Thymus (tissue), 11 donors: ENCODE measurements at regions not wholly inside any gene's neighbourhood (a gene's known extent, or its start where the extent isn't known, plus 50 kb on each side); places are given as distances from the start of the nearest gene placed in this dataset.

ENCODE experiments used
- DNase-seq, 9 donors: peaks; one replicate each; pipeline ENCODE4 v3.0.0-alpha.2; 2013; ENCODE audit warnings: low spot score in 9 of 9, low read depth in 6 of 9, missing footprints in 1 of 9
- H3K27ac ChIP-seq, 2 donors: one replicate each; pipeline ENCODE4 v1.5.1; 2013; ENCODE audit warnings: control low read depth in 1 of 2, low read depth in 1 of 2, low read length in 1 of 2, mild to moderate bottlenecking in 1 of 2, moderate library complexity in 1 of 2
- H3K27me3 ChIP-seq, 2 donors: one replicate each; pipeline ENCODE4 v1.5.1; 2013; ENCODE audit warnings: low read length in 1 of 2; ENCODE audit not compliant: control insufficient read depth in 2 of 2, insufficient read depth in 1 of 2
- H3K36me3 ChIP-seq, 2 donors: one replicate each; pipeline ENCODE4 v1.5.1; 2013; ENCODE audit warnings: low read length in 1 of 2, mild to moderate bottlenecking in 1 of 2, moderate library complexity in 1 of 2; ENCODE audit not compliant: control insufficient read depth in 2 of 2, insufficient read depth in 2 of 2
- H3K4me1 ChIP-seq, 2 donors: one replicate each; pipeline ENCODE4 v1.5.1; 2013; ENCODE audit warnings: low read length in 2 of 2; ENCODE audit not compliant: control insufficient read depth in 2 of 2, insufficient read depth in 2 of 2
- H3K4me3 ChIP-seq, 2 donors: one replicate each; pipeline ENCODE4 v1.5.1; 2013; ENCODE audit warnings: low read length in 2 of 2, control low read depth in 1 of 2, mild to moderate bottlenecking in 1 of 2
- H3K9me3 ChIP-seq, 2 donors: one replicate each; pipeline ENCODE4 v1.5.1; 2013; ENCODE audit warnings: low read length in 1 of 2, mild to moderate bottlenecking in 1 of 2; ENCODE audit not compliant: control insufficient read depth in 2 of 2, insufficient read depth in 1 of 2
- WGBS: extraction: QIAGEN DNeasy Blood & Tissue Kit; methylation state at CpG from one replicate; pipeline ENCODE4 v1.1.7; 2013; 5-methylcytosine and 5-hydroxymethylcytosine counted together
- donor health status: healthy.

DNA sequence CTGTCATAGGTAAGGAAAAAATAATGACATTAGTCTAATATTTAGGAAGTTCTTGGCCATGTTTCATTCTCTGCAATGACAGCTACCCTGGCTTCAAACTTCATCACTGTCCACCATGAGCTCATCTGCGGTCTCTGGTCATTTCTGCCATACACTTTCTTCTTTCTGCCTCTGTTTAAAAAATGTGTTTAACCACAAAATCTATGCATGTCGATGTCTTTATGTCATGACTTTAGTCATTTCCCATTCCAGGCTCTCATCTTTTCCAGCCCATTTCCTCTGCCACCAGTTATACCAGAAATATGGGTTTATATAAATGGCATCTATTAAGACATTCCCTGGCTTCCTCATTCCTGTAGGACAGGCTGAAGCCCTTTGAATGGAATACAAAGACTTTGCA is 68.5 kb upstream of the DUSP10 start:
- Histone ChIP-seq H3K4me1 (peaks cover 3 to 9% of the 10 kb centered on the region in 2 donors), H3K4me3 (no peak overlapping the region), H3K27me3 (no peaks in the 10 kb centered on the region), H3K27ac (no peak overlapping the region), H3K36me3 (no peaks in the 10 kb centered on the region), H3K9me3 (no peaks in the 10 kb centered on the region)
- no peak for DNase-seq
- 86% methylated on average over 2 of the region's 2 CpGs for WGBS

DNA sequence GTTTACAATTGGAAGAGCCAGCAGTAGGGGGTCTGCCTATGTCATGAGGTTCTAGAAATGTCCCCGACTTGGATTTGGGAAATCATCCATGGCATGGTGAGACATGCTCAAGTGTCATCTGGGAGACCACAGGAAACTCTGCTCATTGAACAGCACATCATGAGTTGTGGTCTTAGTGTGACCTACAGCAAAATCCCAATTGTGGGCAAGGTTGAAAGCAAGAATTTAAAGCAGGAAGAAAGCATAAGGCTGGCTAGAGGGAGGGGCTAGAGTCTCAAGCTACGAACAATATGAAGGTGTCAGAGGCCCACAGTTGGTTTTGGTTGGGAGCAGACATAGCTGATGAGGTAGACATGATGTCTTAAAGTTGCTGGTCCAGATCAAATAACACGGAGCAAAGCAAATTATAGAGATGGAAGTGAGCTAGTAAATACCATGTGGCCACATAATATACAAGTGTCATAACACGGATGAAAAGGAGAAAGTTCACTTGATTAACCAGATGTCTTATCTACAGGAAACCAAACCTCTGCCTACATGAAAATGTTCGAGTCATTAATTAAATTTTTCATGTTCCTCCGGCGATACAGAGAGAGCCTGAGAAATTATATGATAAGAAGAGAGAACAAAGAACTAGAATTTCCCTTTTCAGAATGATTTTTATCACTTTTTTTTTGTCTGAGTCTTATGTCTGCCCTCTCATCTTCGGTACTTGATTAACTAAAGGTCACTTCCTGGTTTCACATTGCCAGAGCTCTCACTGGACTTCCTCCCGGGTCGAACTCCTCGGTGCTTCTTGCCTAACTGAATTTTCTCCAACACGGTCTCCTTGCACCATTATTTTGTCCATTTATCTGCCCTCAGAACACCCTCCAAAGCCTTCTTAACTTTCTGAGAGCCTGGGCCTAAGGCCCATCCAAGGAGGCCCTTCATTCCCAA is 67.5 kb upstream of the DUSP10 start:
- Histone ChIP-seq H3K9me3 (no peaks in the 10 kb centered on the region), H3K4me1 (peaks cover 3 to 9% of the 10 kb centered on the region in 2 donors), H3K27me3 (no peaks in the 10 kb centered on the region), H3K4me3 (no peak overlapping the region), H3K36me3 (no peaks in the 10 kb centered on the region), H3K27ac (no peak overlapping the region)
- DNase-seq = no peak
- WGBS = 23% methylated on average over 12 of the region's 12 CpGs

DNA sequence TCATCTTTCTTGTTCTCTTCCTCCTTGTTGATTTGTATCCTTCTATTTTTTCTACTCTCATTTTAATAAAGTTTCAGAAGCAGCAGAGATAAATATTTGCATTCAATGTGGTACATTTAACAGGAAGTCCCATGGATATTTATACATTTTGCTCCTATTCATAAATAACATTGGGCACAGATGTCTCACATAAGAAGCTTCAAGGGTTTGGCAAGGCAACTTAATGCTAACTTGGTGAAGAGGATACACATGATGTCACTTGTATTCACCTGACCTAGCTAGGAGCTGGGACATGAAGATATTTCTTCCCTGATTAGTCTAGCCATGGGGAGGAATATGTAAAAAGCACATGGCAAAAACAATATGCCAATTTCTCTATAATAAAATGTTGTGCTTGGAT is 65.1 kb upstream of the DUSP10 start:
- no peaks in the 10 kb centered on the region for H3K36me3 ChIP-seq
- H3K4me3 ChIP-seq = no peak overlapping the region
- DNase-seq = no peak
- H3K27me3 ChIP-seq = no peaks in the 10 kb centered on the region
- peaks cover 3 to 9% of the 10 kb centered on the region in 2 donors for H3K4me1 ChIP-seq
- H3K27ac ChIP-seq = no peak overlapping the region
- H3K9me3 ChIP-seq = no peaks in the 10 kb centered on the region

DNA sequence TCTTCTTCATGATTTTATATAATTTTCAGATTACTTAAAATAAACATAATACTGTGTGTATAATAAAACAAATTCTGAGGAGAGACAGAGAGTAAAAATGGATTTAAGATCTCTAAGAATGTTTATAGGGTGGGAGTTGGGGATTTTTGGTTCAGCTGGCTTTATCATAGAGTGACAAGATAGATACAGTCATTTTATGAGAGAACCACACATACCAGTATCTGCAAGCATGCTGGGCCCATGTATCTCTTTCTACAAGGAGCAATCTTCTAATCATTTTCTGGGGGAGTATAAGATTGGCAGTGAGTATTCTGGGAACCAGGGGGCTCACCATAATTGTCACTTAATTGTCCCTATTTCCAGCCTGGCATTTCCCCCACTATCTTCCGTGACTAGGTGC is 64.3 kb upstream of the DUSP10 start:
- DNase-seq = no peak
- peaks cover 3 to 9% of the 10 kb centered on the region in 2 donors for H3K4me1 ChIP-seq
- 100% methylated on average over 1 of the region's 1 CpG for WGBS
- H3K27ac ChIP-seq = no peak overlapping the region
- H3K4me3 ChIP-seq = no peak overlapping the region
- H3K36me3 ChIP-seq = no peaks in the 10 kb centered on the region
- H3K27me3 ChIP-seq = no peaks in the 10 kb centered on the region
- H3K9me3 ChIP-seq = no peaks in the 10 kb centered on the region

DNA sequence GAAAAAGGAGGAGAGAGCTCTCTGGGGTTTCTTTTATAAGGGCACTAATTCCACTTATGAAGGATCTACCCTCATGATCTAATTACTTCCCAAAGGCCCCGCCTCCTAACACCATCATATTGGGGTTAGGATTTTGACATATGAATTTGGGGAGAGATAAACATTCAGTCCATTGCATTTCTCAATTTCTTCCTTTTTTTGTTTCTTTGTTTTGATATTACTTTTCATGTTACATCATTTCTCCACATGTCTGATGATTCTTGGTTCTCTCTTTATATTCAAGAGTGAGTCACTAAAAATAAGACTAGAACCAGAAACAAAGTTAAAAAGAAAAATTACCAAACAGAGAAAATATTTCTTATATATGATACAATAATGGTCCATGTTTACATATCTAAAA is 63.2 kb upstream of the DUSP10 start:
- Histone ChIP-seq H3K27ac (no peak overlapping the region), H3K36me3 (no peaks in the 10 kb centered on the region), H3K4me1 (peaks cover 5 to 15% of the 10 kb centered on the region in 2 donors), H3K27me3 (no peaks in the 10 kb centered on the region), H3K9me3 (no peaks in the 10 kb centered on the region), H3K4me3 (no peak overlapping the region)
- WGBS = 98% methylated on average over 1 of the region's 1 CpG
- DNase-seq = no peak

DNA sequence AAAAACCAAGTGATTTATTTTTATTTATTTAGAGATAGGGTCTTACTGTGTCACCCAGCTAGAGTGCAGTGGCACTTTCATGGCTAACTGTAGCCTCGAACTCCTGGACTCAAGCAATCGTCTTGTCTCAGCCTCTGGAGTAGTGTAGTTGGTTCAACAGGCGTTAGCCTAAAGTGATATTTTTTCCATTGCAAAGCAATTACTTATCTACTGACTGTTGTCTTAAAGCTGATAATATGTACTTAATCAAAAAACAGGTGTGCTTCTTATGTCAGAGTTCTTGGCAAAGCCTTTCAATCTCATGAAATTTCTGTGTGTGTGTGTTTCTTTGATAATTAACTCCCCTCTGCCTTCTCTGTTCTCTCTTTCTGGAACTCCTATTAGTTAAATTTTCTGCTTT is 62.4 kb upstream of the DUSP10 start:
- Histone ChIP-seq H3K27ac (no peak overlapping the region), H3K9me3 (no peaks in the 10 kb centered on the region), H3K27me3 (no peaks in the 10 kb centered on the region), H3K4me1 (peaks cover 5 to 10% of the 10 kb centered on the region in 2 donors), H3K36me3 (no peaks in the 10 kb centered on the region), H3K4me3 (no peak overlapping the region)
- 65% methylated on average over 3 of the region's 3 CpGs for WGBS
- no peak for DNase-seq

DNA sequence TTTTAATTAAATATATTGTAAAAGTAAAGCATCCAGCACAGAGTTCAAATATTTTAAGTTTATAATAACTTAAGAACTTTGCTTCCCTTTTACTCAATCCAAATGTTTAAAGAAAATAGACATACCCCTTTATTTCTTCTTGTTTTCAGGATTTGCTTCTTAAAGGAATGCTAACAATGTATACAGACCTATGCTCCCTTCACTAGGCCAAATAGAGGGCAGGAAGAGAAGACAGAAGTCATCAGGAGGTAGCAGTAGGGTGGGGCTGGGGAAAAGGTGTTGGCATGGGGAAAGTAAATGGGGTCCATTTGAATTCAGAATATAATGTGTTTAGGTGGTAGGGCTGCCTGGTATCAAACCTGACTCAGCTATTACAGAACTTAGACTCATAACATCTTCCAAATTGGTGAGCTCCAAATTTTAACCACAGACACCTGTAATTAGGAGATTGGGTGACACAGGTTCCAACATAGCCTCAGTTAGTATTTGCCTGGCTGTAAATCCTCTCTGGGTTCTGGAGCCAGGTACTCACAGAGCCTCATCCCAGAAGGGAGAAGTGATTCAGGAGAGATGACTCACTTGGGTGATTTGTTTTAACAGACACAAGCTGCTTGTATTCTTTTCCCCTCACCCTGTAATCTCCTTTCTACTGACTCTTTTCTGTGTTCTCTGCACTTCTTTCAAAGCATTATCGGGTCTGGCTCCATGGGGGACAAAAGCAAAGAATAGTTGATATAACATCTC is 60.1 kb upstream of the DUSP10 start:
- H3K27ac ChIP-seq = no peak overlapping the region
- 91% methylated on average over 1 of the region's 1 CpG for WGBS

DNA sequence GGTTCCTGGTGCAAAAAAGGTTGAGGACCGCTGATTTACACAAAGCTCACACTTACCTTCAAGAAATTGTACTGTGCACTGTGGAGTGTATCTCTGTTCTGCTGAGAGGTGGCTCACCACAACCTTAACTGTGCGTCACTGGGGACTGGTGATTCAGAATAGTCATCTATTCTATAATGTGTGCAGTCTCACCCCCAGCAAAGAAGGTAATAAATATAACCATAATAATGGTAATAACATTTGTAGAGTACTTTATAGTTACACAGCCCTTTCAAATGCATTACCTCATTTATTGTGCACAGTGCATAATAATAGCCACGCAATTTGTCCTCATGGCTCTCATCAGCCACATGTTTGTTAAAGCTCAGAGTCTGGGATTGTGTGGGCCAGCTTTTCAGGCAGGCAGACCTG is 59.4 kb upstream of the DUSP10 start:
- Histone ChIP-seq H3K36me3 (no peaks in the 10 kb centered on the region), H3K27me3 (no peaks in the 10 kb centered on the region), H3K9me3 (no peaks in the 10 kb centered on the region), H3K4me1 (peaks cover 2 to 5% of the 10 kb centered on the region in 2 donors), H3K4me3 (no peak overlapping the region), H3K27ac (no peak overlapping the region)
- 97% methylated on average over 3 of the region's 3 CpGs for WGBS
- no peak for DNase-seq

More for the DNA sequence above, 60.1 kb upstream of the DUSP10 start:
- H3K27me3 ChIP-seq = no peaks in the 10 kb centered on the region
- no peak overlapping the region for H3K4me3 ChIP-seq
- no peak for DNase-seq
- H3K36me3 ChIP-seq = no peaks in the 10 kb centered on the region
- H3K9me3 ChIP-seq = no peaks in the 10 kb centered on the region
- peaks cover 2 to 5% of the 10 kb centered on the region in 2 donors for H3K4me1 ChIP-seq

DNA sequence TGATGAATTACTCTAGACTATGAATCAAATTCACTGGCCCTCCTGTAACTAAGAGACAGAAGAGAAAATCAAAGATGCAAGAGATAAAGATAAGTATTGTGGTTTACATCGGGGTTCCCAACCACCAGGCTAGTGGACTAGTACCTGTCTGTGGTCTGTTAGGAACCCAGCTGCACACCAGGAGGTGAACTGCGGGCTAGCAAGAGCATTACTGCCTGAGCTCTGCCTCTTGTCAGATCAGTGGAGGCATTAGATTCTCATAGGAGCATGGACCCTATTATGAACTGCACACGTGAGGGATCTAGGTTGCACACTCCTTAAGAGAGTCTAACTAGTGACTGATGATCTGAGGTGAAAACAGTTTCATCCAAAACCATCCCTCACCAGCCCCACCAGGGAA is 58.9 kb upstream of the DUSP10 start:
- Histone ChIP-seq H3K4me3 (no peak overlapping the region), H3K36me3 (no peaks in the 10 kb centered on the region), H3K9me3 (no peaks in the 10 kb centered on the region), H3K27me3 (no peaks in the 10 kb centered on the region), H3K27ac (no peak overlapping the region), H3K4me1 (peaks cover 2 to 5% of the 10 kb centered on the region in 2 donors)
- no peak for DNase-seq
- WGBS = 15% methylated on average over 3 of the region's 3 CpGs
